Fibroblast of the aortic adventitia (primary cell): ENCODE measurements at regions not wholly inside any gene's neighbourhood (a gene's known extent, or its start where the extent isn't known, plus 50 kb on each side); places are given as distances from the start of the nearest gene placed in this dataset.

Experiments used
- DNase-seq: peaks from one replicate; pipeline ENCODE4 v3.0.0-alpha.2; 2010; ENCODE audit warnings: low read depth
- H3K4me3 ChIP-seq: 2 replicates; pipeline ENCODE4 v1.5.1; 2011; ENCODE audit warnings: low read depth, mild to moderate bottlenecking, control low read depth, low read length, moderate library complexity
- CTCF ChIP-seq: IDR thresholded peaks from 2 replicates; pipeline ENCODE4 v1.5.1; 2011; ENCODE audit warnings: mild to moderate bottlenecking, low read length, control low read depth, inconsistent platforms; ENCODE audit not compliant: insufficient read depth

GRCh38 chr3:187522293-187522692 is 147.9 kb downstream of the SST start:
- TF ChIP-seq CTCF: no peak
- no peak for DNase-seq
- no peak overlapping the region for H3K4me3 ChIP-seq

- no peak for TF ChIP-seq CTCF
- H3K4me3 ChIP-seq: no peak overlapping the region
- no peak for DNase-seq
Measured at GRCh38 chr3:187521546-187521945, 148.6 kb downstream of the SST start.

- no peak overlapping the region for H3K4me3 ChIP-seq
- DNase-seq: peak; percentile 18
- TF ChIP-seq CTCF: no peak
Measured at GRCh38 chr3:187520027-187520945, 149.9 kb downstream of the SST start.

- TF ChIP-seq CTCF: no peak
- DNase-seq: peak; percentile 24
- no peak overlapping the region for H3K4me3 ChIP-seq
Measured at GRCh38 chr3:187519428-187519890, 150.7 kb downstream of the SST start.

GRCh38 chr3:187518616-187519015 is 150.4 kb downstream of the RTP4 start:
- H3K4me3 ChIP-seq: no peak overlapping the region
- DNase-seq: no peak
- TF ChIP-seq CTCF: no peak

GRCh38 chr3:187518207-187518606 is 150.0 kb downstream of the RTP4 start:
- DNase-seq: no peak
- no peak overlapping the region for H3K4me3 ChIP-seq
- TF ChIP-seq CTCF: no peak
